A673 (cell line): ENCODE measurements at regions not wholly inside any gene's neighbourhood (a gene's known extent, or its start where the extent isn't known, plus 50 kb on each side); places are given as distances from the start of the nearest gene placed in this dataset.

Experiments
- BruUV-seq: library from RNA; stranded (reverse); fragments of 400-500 nt; replicated peaks from 2 replicates; lab custom pipeline; 2021; lab: Mats Ljungman, UMichigan
- CTCF ChIA-PET: fragments of 300-600 bp; sonication (Branson Sonifier 250); formaldehyde crosslinking; loops from one replicate; lab custom pipeline; 2022; ENCODE audit warnings: antibody characterized with exemption; lab: Charles Lee
- POLR2A ChIA-PET: fragments of 300-600 bp; sonication (Branson Sonifier 250); formaldehyde crosslinking; loops from one replicate; lab custom pipeline; 2022; ENCODE audit warnings: antibody characterized with exemption; ENCODE audit not compliant: low non-redundant PET; lab: Charles Lee
- DNase-seq: peaks from one replicate; pipeline ENCODE4 v3.0.0-alpha.2; 2015; ENCODE audit warnings: low spot score
- H3K27ac ChIP-seq: fragments of 200-600 bp; sonication (generic); 2 replicates; pipeline ENCODE4 v1.5.1; 2016; ENCODE audit warnings: mixed run types, low read depth, mild to moderate bottlenecking, mixed read lengths, antibody characterized with exemption, low read length; ENCODE audit not compliant: poor library complexity, severe bottlenecking
- H3K27me3 ChIP-seq: fragments of 200-600 bp; sonication (generic); replicated peaks from 2 replicates; pipeline ENCODE4 v1.6.1; 2017; ENCODE audit warnings: mixed run types, low read depth, mild to moderate bottlenecking, mixed read lengths, antibody characterized with exemption, low read length; ENCODE audit not compliant: insufficient read depth, poor library complexity
- H3K36me3 ChIP-seq: fragments of 200-600 bp; sonication (generic); 2 replicates; pipeline ENCODE4 v1.6.1; 2016; ENCODE audit warnings: mixed run types, mild to moderate bottlenecking, mixed read lengths, antibody characterized with exemption, low read length; ENCODE audit not compliant: insufficient read depth, poor library complexity, severe bottlenecking
- H3K4me1 ChIP-seq: fragments of 200-600 bp; sonication (generic); 2 replicates; pipeline ENCODE4 v1.6.1; 2017; ENCODE audit warnings: mixed run types, mild to moderate bottlenecking, mixed read lengths, antibody characterized with exemption, low read length; ENCODE audit not compliant: insufficient read depth, poor library complexity, severe bottlenecking
- H3K4me3 ChIP-seq: fragments of 200-600 bp; sonication (generic); 2 replicates; pipeline ENCODE4 v1.5.1; 2016; ENCODE audit warnings: low read depth, mixed run types, mild to moderate bottlenecking, mixed read lengths, low read length; ENCODE audit not compliant: poor library complexity, severe bottlenecking
- H3K9me3 ChIP-seq: fragments of 200-600 bp; sonication (generic); 2 replicates; pipeline ENCODE4 v1.6.1; 2016; ENCODE audit warnings: mixed run types, low read depth, mild to moderate bottlenecking, mixed read lengths, antibody characterized with exemption, low read length; ENCODE audit not compliant: poor library complexity, severe bottlenecking
- EZH2 ChIP-seq: fragments of 200-600 bp; sonication (generic); IDR thresholded peaks from 2 replicates; pipeline ENCODE4 v1.6.1; 2017; ENCODE audit warnings: borderline replicate concordance, low read depth, mild to moderate bottlenecking, mixed read lengths, antibody characterized with exemption, low read length; ENCODE audit not compliant: poor library complexity, severe bottlenecking
- intact Hi-C: fragments of 100-400 bp; cut with micrococcal nuclease; formaldehyde crosslinking; loops from one replicate; pipeline ENCODE4 v1.10.0; 2022; ENCODE audit not compliant: unreplicated experiment
- TF ChIP-seq, protein P1 (sequence below): fragments of 300-800, 200-600 bp; sonication (generic); conservative IDR thresholded peaks from 2 replicates; pipeline ENCODE4 v1.5.1; 2017; ENCODE audit warnings: low read depth, mild to moderate bottlenecking, antibody characterized with exemption, low read length, moderate library complexity, mixed read lengths

- no peak overlapping the region for H3K4me3 ChIP-seq
- POLR2A ChIA-PET, result no interaction called here
Measured at GRCh38 chr4:164483711-164484110, 270.2 kb upstream of the SMIM31 start.

DNA sequence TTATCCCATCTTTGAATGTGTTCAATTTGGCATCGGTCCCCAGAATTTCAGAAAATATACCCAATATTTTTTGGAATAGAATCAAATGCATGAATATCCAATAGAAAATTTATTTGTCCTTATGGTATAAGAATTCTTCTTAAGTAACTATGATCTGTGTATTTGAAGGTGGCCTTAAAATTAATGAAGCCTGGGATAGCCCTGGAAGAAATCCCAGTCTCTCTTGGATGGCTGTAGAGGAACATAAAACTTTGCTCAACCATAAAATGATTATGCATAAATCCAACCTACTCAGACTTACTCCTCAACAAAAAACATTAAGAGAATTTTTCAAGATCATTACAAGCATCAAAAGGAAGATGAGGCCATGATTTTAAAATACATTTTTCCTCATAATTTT is 269.4 kb upstream of the SMIM31 start:
- POLR2A ChIA-PET, result no interaction called here
- Histone ChIP-seq H3K4me3 (no peak overlapping the region), H3K9me3 (no peaks in the 10 kb centered on the region), H3K27ac (peak overlapping the region; percentile 12), H3K4me1 (peaks cover 52% of the 10 kb centered on the region), H3K36me3 (no peaks in the 10 kb centered on the region), H3K27me3 (no peaks in the 10 kb centered on the region)
- intact Hi-C loops, result loop anchor here (5.0 to 10.0 kb wide), 5 partner anchors 143 to 930 kb away; no protein-coding TSS in a partner anchor
- CTCF ChIA-PET, result no interaction called here
- no TSS peak for BruUV-seq
- DNase-seq, result no peak
- TF ChIP-seq EZH2, result no peak
- TF ChIP-seq, protein P1, sequence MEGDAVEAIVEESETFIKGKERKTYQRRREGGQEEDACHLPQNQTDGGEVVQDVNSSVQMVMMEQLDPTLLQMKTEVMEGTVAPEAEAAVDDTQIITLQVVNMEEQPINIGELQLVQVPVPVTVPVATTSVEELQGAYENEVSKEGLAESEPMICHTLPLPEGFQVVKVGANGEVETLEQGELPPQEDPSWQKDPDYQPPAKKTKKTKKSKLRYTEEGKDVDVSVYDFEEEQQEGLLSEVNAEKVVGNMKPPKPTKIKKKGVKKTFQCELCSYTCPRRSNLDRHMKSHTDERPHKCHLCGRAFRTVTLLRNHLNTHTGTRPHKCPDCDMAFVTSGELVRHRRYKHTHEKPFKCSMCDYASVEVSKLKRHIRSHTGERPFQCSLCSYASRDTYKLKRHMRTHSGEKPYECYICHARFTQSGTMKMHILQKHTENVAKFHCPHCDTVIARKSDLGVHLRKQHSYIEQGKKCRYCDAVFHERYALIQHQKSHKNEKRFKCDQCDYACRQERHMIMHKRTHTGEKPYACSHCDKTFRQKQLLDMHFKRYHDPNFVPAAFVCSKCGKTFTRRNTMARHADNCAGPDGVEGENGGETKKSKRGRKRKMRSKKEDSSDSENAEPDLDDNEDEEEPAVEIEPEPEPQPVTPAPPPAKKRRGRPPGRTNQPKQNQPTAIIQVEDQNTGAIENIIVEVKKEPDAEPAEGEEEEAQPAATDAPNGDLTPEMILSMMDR, result no peak

More at GRCh38 chr4:164483711-164484110, 270.2 kb upstream of the SMIM31 start:
- no peak for DNase-seq
- Histone ChIP-seq H3K9me3 (no peaks in the 10 kb centered on the region), H3K27me3 (no peaks in the 10 kb centered on the region), H3K36me3 (no peaks in the 10 kb centered on the region), H3K27ac (peak overlapping the region; percentile 96), H3K4me1 (peaks cover 52% of the 10 kb centered on the region)
- no TSS peak for BruUV-seq
- intact Hi-C loops, result loop anchor here (2.0 to 10.0 kb wide), 7 partner anchors 89 to 929 kb away; no protein-coding TSS in a partner anchor
- CTCF ChIA-PET, result interaction anchor here (2.7 kb wide), 1 partner anchor 248 kb away, joined by 19 read pairs; no protein-coding TSS in a partner anchor
- TF ChIP-seq, protein P1, result no peak
- no peak for TF ChIP-seq EZH2

- Histone ChIP-seq H3K27me3 (no peaks in the 10 kb centered on the region), H3K4me3 (no peak overlapping the region), H3K36me3 (no peaks in the 10 kb centered on the region), H3K4me1 (peaks cover 48% of the 10 kb centered on the region), H3K9me3 (no peaks in the 10 kb centered on the region), H3K27ac (peak overlapping the region; percentile 12)
- DNase-seq, result no peak
- intact Hi-C loops, result loop anchor here (10.0 kb wide), 3 partner anchors 170 to 930 kb away; no protein-coding TSS in a partner anchor
- ChIA-PET CTCF (interaction anchor here (0.6 kb wide), 1 partner anchor 57 kb away, joined by 3 read pairs; no protein-coding TSS in a partner anchor), POLR2A (no interaction called here)
- TF ChIP-seq, protein P1, result no peak
- TF ChIP-seq EZH2, result no peak
- BruUV-seq, result no TSS peak
Measured at GRCh38 chr4:164485136-164485535, 268.8 kb upstream of the SMIM31 start.
